Bronchial epithelial cell (primary cell): ENCODE measurements at regions not wholly inside any gene's neighbourhood (a gene's known extent, or its start where the extent isn't known, plus 50 kb on each side); places are given as distances from the start of the nearest gene placed in this dataset.
"Not testable (repeated sequence)": the region's sequence is repeated elsewhere in the genome, so short reads cannot be mapped to it uniquely, and the experiment has no call there.

Source experiments
- DNase-seq: peaks from one replicate; pipeline ENCODE4 v3.0.0-alpha.2; 2010; ENCODE audit warnings: low read depth
- FAIRE-seq: peaks from 2 replicates; lab custom pipeline; 2011; peaks lifted over from hg19 to GRCh38; lab: Jason Lieb, UNC
- H3K27me3 ChIP-seq: 2 replicates; pipeline ENCODE4 v1.5.1; 2011; ENCODE audit warnings: low read length; ENCODE audit not compliant: control insufficient read depth, insufficient read depth
- H3K36me3 ChIP-seq: 2 replicates; pipeline ENCODE4 v1.5.1; 2011; ENCODE audit warnings: low read length; ENCODE audit not compliant: control insufficient read depth, insufficient read depth
- H3K4me3 ChIP-seq: 2 replicates; pipeline ENCODE4 v1.5.1; 2011; ENCODE audit warnings: mild to moderate bottlenecking, low read depth, low read length, control low read depth
- TF ChIP-seq, protein P1 (sequence below): IDR thresholded peaks from 2 replicates; pipeline ENCODE4 v1.5.1; 2011; ENCODE audit warnings: mild to moderate bottlenecking, moderate library complexity, low read length, control low read depth, inconsistent platforms; ENCODE audit not compliant: insufficient read depth, severe bottlenecking

DNA sequence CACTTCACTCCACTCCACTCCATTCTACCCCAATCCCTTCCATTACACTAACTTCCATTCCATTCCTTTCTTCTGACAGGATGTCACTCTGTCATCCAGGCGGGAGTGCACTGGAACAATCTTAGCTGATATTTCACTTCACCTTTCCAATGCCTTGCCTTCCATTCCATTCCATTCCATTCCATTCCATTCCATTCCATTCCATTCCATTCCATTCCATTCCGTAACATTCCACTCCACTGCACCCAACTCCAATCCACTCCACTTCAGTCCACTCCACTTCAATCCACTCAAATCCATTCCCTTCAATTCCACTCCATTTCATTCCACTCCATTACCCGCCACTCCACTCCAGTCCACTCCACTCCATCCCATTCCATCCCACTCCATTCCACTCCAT lies 1099.4 kb downstream of the TSPY10 start:
- H3K36me3 ChIP-seq = no peaks in the 10 kb centered on the region
- FAIRE-seq = no peak
- peak; percentile 96 for DNase-seq

GRCh38 chrY:10648813-10649212 lies 1121.1 kb downstream of the TSPY10 start:
- not testable (repeated sequence) for H3K27me3 ChIP-seq, H3K36me3 ChIP-seq, DNase-seq, FAIRE-seq, H3K4me3 ChIP-seq

More for the DNA sequence above, 1099.4 kb downstream of the TSPY10 start:
- Histone ChIP-seq H3K4me3 (no peak overlapping the region), H3K27me3 (no peaks in the 10 kb centered on the region)
- TF ChIP-seq, protein P1, sequence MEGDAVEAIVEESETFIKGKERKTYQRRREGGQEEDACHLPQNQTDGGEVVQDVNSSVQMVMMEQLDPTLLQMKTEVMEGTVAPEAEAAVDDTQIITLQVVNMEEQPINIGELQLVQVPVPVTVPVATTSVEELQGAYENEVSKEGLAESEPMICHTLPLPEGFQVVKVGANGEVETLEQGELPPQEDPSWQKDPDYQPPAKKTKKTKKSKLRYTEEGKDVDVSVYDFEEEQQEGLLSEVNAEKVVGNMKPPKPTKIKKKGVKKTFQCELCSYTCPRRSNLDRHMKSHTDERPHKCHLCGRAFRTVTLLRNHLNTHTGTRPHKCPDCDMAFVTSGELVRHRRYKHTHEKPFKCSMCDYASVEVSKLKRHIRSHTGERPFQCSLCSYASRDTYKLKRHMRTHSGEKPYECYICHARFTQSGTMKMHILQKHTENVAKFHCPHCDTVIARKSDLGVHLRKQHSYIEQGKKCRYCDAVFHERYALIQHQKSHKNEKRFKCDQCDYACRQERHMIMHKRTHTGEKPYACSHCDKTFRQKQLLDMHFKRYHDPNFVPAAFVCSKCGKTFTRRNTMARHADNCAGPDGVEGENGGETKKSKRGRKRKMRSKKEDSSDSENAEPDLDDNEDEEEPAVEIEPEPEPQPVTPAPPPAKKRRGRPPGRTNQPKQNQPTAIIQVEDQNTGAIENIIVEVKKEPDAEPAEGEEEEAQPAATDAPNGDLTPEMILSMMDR = no peak

DNA sequence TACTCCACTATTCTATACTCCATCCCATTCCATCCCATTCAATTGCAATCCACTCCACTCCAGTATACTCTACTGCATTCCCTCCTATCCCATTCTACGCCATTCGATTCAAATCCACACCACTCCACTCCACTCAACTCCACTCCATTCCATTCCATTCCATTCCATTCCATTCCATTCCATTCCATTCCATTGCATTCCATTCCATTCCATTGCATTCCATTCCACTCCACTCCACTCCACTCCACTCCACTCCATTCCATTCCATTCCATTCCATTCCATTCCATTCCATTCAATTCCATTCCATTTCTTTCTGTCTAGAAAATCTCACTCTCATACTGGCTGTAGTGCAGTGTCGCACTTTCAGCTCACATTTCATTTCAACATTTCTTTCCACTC lies 1129.4 kb downstream of the TSPY10 start:
- DNase-seq, H3K4me3 ChIP-seq, H3K36me3 ChIP-seq, H3K27me3 ChIP-seq, FAIRE-seq: not testable (repeated sequence)

- Histone ChIP-seq H3K4me3 (no peak overlapping the region), H3K36me3 (no peaks in the 10 kb centered on the region), H3K27me3 (no peaks in the 10 kb centered on the region)
- FAIRE-seq = no peak
- no peak for DNase-seq
- TF ChIP-seq, protein P1 = no peak
Observed at GRCh38 chrY:10666785-10667184, 1139.1 kb downstream of the TSPY10 start.

DNA sequence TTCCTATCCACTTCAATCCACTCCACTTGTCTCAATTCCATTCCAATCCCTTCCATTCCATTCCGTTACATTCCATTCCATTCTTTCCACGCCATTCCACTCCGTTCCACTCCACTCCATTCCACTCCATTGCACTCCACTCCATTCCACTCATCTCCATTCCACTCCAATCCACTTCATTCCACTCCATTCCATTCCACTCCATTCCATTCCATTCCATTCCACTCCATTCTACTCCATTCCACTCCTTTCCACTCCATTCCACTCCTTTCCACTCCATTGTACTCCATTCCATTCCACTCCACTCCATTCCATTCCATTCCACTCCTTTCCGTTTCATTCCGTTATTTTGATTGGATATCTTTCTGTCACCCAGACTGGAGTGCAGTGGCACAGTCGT lies 1158.7 kb downstream of the TSPY10 start:
- FAIRE-seq (no peak), DNase-seq (no peak)
- TF ChIP-seq, protein P1 = no peak
- Histone ChIP-seq H3K36me3 (no peaks in the 10 kb centered on the region), H3K27me3 (no peaks in the 10 kb centered on the region), H3K4me3 (no peak overlapping the region)
